ENCODE measurements at regions not wholly inside any gene's neighbourhood (a gene's known extent, or its start where the extent isn't known, plus 50 kb on each side); places are given as distances from the start of the nearest gene placed in this dataset.

- Histone ChIP-seq H2BK12ac (ENCODE audit: insufficient read length, low read depth, low read length) (no peak overlapping the region), H2BK5ac (ENCODE audit: insufficient read length, low read length) (no peak overlapping the region), H4K20me1 (ENCODE audit: control insufficient read depth, insufficient read depth, insufficient read length) (no peaks in the 10 kb centered on the region), H3K9ac (ENCODE audit: extremely low read depth, insufficient read length, low read length) (no peak overlapping the region), H3K23me2 (ENCODE audit: insufficient read length, low read depth, low read length, poor library complexity, severe bottlenecking) (no peaks in the 10 kb centered on the region), H3K4ac (ENCODE audit: low read depth, low read length) (no peak overlapping the region), H3K4me2 (ENCODE audit: insufficient read depth, insufficient read length, low read length) (no peak overlapping the region), H3K27ac (ENCODE audit: insufficient read length, low read depth, low read length) (no peak overlapping the region), H3K56ac (ENCODE audit: insufficient read length, low read depth, low read length) (no peak overlapping the region), H2BK20ac (ENCODE audit: low read depth, low read length, poor library complexity, severe bottlenecking) (no peak overlapping the region), H2AK5ac (ENCODE audit: insufficient read length, low read length) (no peak overlapping the region), H2BK15ac (ENCODE audit: low read depth, low read length) (no peak overlapping the region), H3K79me1 (ENCODE audit: insufficient read depth, low read depth, low read length, poor library complexity, severe bottlenecking) (no peaks in the 10 kb centered on the region), H3T11ph (ENCODE audit: low read length) (no peak overlapping the region), H3K18ac (ENCODE audit: insufficient read length, low read depth, low read length) (no peak overlapping the region), H3K14ac (ENCODE audit: insufficient read depth, low read length) (no peak overlapping the region), H3K9me3 (ENCODE audit: control insufficient read depth, low read depth, low read length) (no peaks in the 10 kb centered on the region), H3K23ac (ENCODE audit: insufficient read length, low read depth, low read length) (no peak overlapping the region), H4K91ac (ENCODE audit: insufficient read length, low read depth, low read length) (no peak overlapping the region), H2BK120ac (ENCODE audit: low read depth, low read length, poor library complexity, severe bottlenecking) (no peak overlapping the region), H3K27me3 (ENCODE audit: insufficient read depth, low read length) (no peaks in the 10 kb centered on the region), H4K8ac (replicated peaks; ENCODE audit: insufficient read length, low read depth, low read length) (no peak overlapping the region), H4K5ac (ENCODE audit: insufficient read length, low read depth, low read length) (no peak overlapping the region), H3K79me2 (ENCODE audit: insufficient read depth, low read length) (no peaks in the 10 kb centered on the region), H2AFZ (ENCODE audit: low read length) (no peak overlapping the region), H3K4me1 (ENCODE audit: insufficient read depth, low read length) (no peaks in the 10 kb centered on the region)
- Mint-ChIP-seq H3K4me1 (peaks cover 9% of the 10 kb centered on the region in 2 experiments), H3K9me3 (no peaks in the 10 kb centered on the region), H3K27me3 (ENCODE audit: low read depth) (no peaks in the 10 kb centered on the region; the same call in 1 of the 2 replicates), H3K27ac (no peak overlapping the region), H3K36me3 (ENCODE audit: insufficient read depth in 1 of 3, low read depth in 3 of 3) (no peaks in the 10 kb centered on the region), H3K4me3 (no peak overlapping the region)
- TF ChIP-seq CTCF (conservative IDR thresholded peaks at IDR 0.05): no peak
- no CpG with 5 or more reads among the region's 5 CpGs for WGBS (ENCODE audit: extremely low coverage, insufficient read length, low lambda C conversion rate)
- DNase-seq: no peak
Observed at GRCh38 chr12:98188650-98189077, 326.7 kb upstream of the TMPO start.

Measured in H9 (cell line).